Liver (tissue), 3 donors: ENCODE measurements at regions not wholly inside any gene's neighbourhood (a gene's known extent, or its start where the extent isn't known, plus 50 kb on each side); places are given as distances from the start of the nearest gene placed in this dataset.
"Not testable (repeated sequence)": the region's sequence is repeated elsewhere in the genome, so short reads cannot be mapped to it uniquely, and the experiment has no call there.

Experiments used
- GABPA ChIP-seq, 2 donors: IDR thresholded peaks in 1 of 2; conservative IDR thresholded peaks in 1 of 2; 2 replicates each; pipeline ENCODE4 v1.6.1; 2016; ENCODE audit warnings: antibody characterized with exemption in 2 of 2, mild to moderate bottlenecking in 1 of 2, moderate library complexity in 1 of 2
- JUND ChIP-seq, 2 donors: IDR thresholded peaks; 2 replicates each; pipeline ENCODE4 v1.6.1; 2016; ENCODE audit warnings: antibody characterized with exemption in 2 of 2
- TF ChIP-seq, protein P1 (sequence below): fragments of 150-350 bp; IDR thresholded peaks from 2 replicates; pipeline ENCODE4 v1.5.1; 2017; ENCODE audit warnings: improper control_type of control experiment, low read depth, low read length; ENCODE audit not compliant: missing input control
- TF ChIP-seq, protein P2 (sequence below): IDR thresholded peaks from 2 replicates; pipeline ENCODE4 v1.6.1; 2016; ENCODE audit warnings: antibody characterized with exemption
- donor health status: healthy.
- donor health status: healthy.

DNA sequence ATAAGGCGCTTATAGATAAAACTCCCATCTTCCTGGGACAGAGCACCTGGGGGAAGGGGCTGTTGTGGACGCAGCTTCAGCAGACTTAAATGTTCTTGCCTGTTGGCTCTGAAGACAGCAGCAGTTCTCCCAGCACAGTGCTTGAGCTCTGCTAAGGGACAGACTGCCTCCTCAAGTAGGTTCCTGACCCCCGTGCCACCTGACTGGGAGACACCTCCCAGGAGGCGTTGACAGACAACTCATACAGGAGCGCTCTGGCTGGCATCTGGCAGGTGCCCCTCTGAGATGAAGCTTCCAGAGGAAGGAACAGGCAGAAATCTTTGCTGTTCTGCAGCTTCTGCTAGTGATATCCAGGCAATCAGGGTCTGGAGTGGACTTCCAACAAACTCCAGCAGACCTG lies 383.1 kb upstream of the EMCN start:
- TF ChIP-seq, protein P1, sequence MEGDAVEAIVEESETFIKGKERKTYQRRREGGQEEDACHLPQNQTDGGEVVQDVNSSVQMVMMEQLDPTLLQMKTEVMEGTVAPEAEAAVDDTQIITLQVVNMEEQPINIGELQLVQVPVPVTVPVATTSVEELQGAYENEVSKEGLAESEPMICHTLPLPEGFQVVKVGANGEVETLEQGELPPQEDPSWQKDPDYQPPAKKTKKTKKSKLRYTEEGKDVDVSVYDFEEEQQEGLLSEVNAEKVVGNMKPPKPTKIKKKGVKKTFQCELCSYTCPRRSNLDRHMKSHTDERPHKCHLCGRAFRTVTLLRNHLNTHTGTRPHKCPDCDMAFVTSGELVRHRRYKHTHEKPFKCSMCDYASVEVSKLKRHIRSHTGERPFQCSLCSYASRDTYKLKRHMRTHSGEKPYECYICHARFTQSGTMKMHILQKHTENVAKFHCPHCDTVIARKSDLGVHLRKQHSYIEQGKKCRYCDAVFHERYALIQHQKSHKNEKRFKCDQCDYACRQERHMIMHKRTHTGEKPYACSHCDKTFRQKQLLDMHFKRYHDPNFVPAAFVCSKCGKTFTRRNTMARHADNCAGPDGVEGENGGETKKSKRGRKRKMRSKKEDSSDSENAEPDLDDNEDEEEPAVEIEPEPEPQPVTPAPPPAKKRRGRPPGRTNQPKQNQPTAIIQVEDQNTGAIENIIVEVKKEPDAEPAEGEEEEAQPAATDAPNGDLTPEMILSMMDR: not testable (repeated sequence)
- not testable (repeated sequence) for TF ChIP-seq JUND (IDR thresholded peaks at IDR 0.05); GABPA (IDR thresholded peaks at IDR 0.05 in 1 of 2, conservative IDR thresholded peaks at IDR 0.05 in 1 of 2)
- TF ChIP-seq, protein P2, sequence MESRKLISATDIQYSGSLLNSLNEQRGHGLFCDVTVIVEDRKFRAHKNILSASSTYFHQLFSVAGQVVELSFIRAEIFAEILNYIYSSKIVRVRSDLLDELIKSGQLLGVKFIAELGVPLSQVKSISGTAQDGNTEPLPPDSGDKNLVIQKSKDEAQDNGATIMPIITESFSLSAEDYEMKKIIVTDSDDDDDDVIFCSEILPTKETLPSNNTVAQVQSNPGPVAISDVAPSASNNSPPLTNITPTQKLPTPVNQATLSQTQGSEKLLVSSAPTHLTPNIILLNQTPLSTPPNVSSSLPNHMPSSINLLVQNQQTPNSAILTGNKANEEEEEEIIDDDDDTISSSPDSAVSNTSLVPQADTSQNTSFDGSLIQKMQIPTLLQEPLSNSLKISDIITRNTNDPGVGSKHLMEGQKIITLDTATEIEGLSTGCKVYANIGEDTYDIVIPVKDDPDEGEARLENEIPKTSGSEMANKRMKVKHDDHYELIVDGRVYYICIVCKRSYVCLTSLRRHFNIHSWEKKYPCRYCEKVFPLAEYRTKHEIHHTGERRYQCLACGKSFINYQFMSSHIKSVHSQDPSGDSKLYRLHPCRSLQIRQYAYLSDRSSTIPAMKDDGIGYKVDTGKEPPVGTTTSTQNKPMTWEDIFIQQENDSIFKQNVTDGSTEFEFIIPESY: not testable (repeated sequence)
